OCI-LY3 (cell line): ENCODE measurements at regions not wholly inside any gene's neighbourhood (a gene's known extent, or its start where the extent isn't known, plus 50 kb on each side); places are given as distances from the start of the nearest gene placed in this dataset.

Source experiments
- H2AFZ ChIP-seq: fragments of 200-600, 300-600 bp; shearing (Covaris generic); 2 replicates; pipeline ENCODE4 v1.6.0; 2014; ENCODE audit warnings: antibody characterized with exemption, low read depth, low read length
- H3K27ac ChIP-seq: fragments of 200-600, 300-600 bp; sonication (generic); 2 replicates; pipeline ENCODE4 v1.5.1; 2014; ENCODE audit warnings: mild to moderate bottlenecking, low read length, moderate library complexity, mixed read lengths
- H3K27me3 ChIP-seq: fragments of 200-600, 300-600 bp; sonication (generic); 2 replicates; pipeline ENCODE4 v1.6.1; 2014; ENCODE audit warnings: low read depth, low read length, mixed read lengths
- H3K36me3 ChIP-seq: fragments of 200-600, 300-600 bp; sonication (generic); replicated peaks from 2 replicates; pipeline ENCODE3; 2014; ENCODE audit warnings: low read depth, low read length, mixed read lengths
- H3K4me1 ChIP-seq: fragments of 300-600, 200-600 bp; sonication (generic); 2 replicates; pipeline ENCODE4 v1.6.1; 2014; ENCODE audit warnings: low read length, mixed read lengths
- H3K4me2 ChIP-seq: fragments of 200-600, 300-600 bp; sonication (generic); 2 replicates; pipeline ENCODE4 v1.6.1; 2014; ENCODE audit warnings: low read length, mixed read lengths
- H3K4me3 ChIP-seq: fragments of 300-600, 200-600 bp; sonication (generic); 2 replicates; pipeline ENCODE4 v1.5.1; 2014; ENCODE audit warnings: antibody characterized with exemption, mild to moderate bottlenecking, low read length, moderate library complexity
- H3K79me2 ChIP-seq: fragments of 300-600, 200-600 bp; shearing (Covaris generic); 2 replicates; pipeline ENCODE4 v1.6.1; 2014; ENCODE audit warnings: mild to moderate bottlenecking, low read length, mixed read lengths
- H3K9ac ChIP-seq: fragments of 300-600, 200-600 bp; shearing (Covaris generic); 2 replicates; pipeline ENCODE4 v1.6.0; 2014; ENCODE audit warnings: mild to moderate bottlenecking, low read length, moderate library complexity
- H3K9me3 ChIP-seq: fragments of 200-600, 300-600 bp; shearing (Covaris generic); 2 replicates; pipeline ENCODE4 v1.6.1; 2014; ENCODE audit warnings: low read length, mixed read lengths; ENCODE audit not compliant: insufficient read depth
- H4K20me1 ChIP-seq: fragments of 200-600, 300-600 bp; sonication (generic); 2 replicates; pipeline ENCODE4 v1.6.1; 2016; ENCODE audit warnings: low read length, mixed read lengths; ENCODE audit not compliant: insufficient read depth
- CTCF ChIP-seq: fragments of 200-600, 300-600 bp; sonication (generic); IDR thresholded peaks from 2 replicates; pipeline ENCODE4 v1.5.1; 2014; ENCODE audit warnings: antibody characterized with exemption, low read length, low read depth
- EZH2phosphoT487 ChIP-seq: fragments of 200-600 bp; shearing (Covaris generic); IDR thresholded peaks from 2 replicates; pipeline ENCODE4 v1.6.1; 2018; ENCODE audit warnings: antibody characterized with exemption, mixed run types, low read depth

DNA sequence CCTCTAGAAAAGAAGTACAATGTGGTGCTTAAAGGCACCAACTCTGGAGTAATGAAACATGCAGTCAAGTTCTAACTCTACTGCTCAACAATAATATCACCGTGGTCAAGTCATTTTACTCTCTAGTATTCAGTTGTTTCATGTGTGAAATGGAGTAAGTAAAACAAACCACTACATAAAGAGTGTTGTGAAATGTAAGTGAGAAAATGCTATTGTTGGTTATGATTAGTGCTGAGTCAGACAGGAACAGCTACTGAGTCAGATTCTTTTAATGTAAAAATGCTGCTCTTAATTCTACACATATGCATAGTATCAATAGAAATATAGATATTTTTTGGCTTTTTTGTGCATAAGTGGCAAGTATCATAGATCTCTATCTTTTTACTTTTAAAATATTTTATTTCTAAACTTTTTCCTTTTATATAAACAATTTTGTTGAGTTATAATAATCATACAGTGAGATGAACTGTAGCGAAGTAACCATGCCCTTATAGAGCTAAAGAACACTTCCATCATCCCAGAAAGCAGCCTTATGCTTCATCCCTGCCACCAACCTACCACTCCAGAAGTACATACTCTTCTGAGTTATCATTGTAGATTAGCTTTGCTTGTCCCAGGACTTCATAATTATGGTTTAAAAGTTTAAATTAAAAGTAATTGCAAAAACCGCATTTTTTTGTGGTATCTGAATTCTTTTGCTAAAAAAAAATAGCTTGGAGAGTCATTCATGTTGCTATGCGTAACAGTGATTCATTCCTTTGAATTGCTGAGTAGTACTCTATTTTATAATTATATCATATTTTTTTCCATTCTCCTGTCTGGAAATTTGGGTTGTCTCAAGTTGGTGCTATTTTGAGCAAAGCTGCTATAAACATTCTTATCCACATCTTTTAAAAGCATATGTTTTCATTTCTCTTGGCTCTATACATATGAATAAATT is 548.2 kb upstream of the CLINT1 start:
- Histone ChIP-seq H3K9ac (no peak overlapping the region), H3K27ac (no peak overlapping the region), H3K9me3 (no peaks in the 10 kb centered on the region), H3K36me3 (no peaks in the 10 kb centered on the region), H3K79me2 (no peaks in the 10 kb centered on the region), H3K4me1 (peaks cover 15% of the 10 kb centered on the region), H3K4me2 (no peak overlapping the region), H3K4me3 (no peak overlapping the region), H3K27me3 (no peaks in the 10 kb centered on the region), H4K20me1 (no peaks in the 10 kb centered on the region), H2AFZ (no peak overlapping the region)
- TF ChIP-seq EZH2phosphoT487 (no peak), CTCF (no peak)

GRCh38 chr5:158398360-158399201 is 539.6 kb upstream of the CLINT1 start:
- no peak overlapping the region for H3K9ac ChIP-seq
- no peak overlapping the region for H3K27ac ChIP-seq
- H3K36me3 ChIP-seq = no peaks in the 10 kb centered on the region
- H3K27me3 ChIP-seq = no peaks in the 10 kb centered on the region
- no peak overlapping the region for H2AFZ ChIP-seq
- H3K4me1 ChIP-seq = no peaks in the 10 kb centered on the region
- H3K9me3 ChIP-seq = no peaks in the 10 kb centered on the region
- H3K4me3 ChIP-seq = no peak overlapping the region
- no peak overlapping the region for H3K4me2 ChIP-seq
- TF ChIP-seq EZH2phosphoT487 = no peak
- no peak for TF ChIP-seq CTCF
- H3K79me2 ChIP-seq = no peaks in the 10 kb centered on the region
- H4K20me1 ChIP-seq = no peaks in the 10 kb centered on the region

- Histone ChIP-seq H3K27me3 (no peaks in the 10 kb centered on the region), H3K27ac (no peak overlapping the region), H4K20me1 (no peaks in the 10 kb centered on the region), H3K9ac (no peak overlapping the region), H3K79me2 (no peaks in the 10 kb centered on the region), H3K4me3 (no peak overlapping the region), H2AFZ (no peak overlapping the region), H3K4me2 (no peak overlapping the region), H3K4me1 (no peaks in the 10 kb centered on the region), H3K9me3 (no peaks in the 10 kb centered on the region), H3K36me3 (no peaks in the 10 kb centered on the region)
- TF ChIP-seq EZH2phosphoT487 (no peak), CTCF (no peak)
Observed at GRCh38 chr5:158397278-158397677, 538.3 kb upstream of the CLINT1 start.

- Histone ChIP-seq H3K27me3 (no peaks in the 10 kb centered on the region), H2AFZ (no peak overlapping the region), H3K27ac (no peak overlapping the region), H3K79me2 (no peaks in the 10 kb centered on the region), H3K36me3 (no peaks in the 10 kb centered on the region), H3K4me3 (no peak overlapping the region), H4K20me1 (no peaks in the 10 kb centered on the region), H3K4me1 (peaks cover 4% of the 10 kb centered on the region; the same call in 1 of the 2 replicates), H3K9me3 (no peaks in the 10 kb centered on the region), H3K9ac (no peak overlapping the region), H3K4me2 (no peak overlapping the region)
- no peak for TF ChIP-seq EZH2phosphoT487
- TF ChIP-seq CTCF = no peak
Observed at GRCh38 chr5:158394102-158394501, 535.2 kb upstream of the CLINT1 start.
